NOMO-1 treated with dmso at 0.1 percent for 144 hours (cell line): ENCODE measurements at regions not wholly inside any gene's neighbourhood (a gene's known extent, or its start where the extent isn't known, plus 50 kb on each side); places are given as distances from the start of the nearest gene placed in this dataset.

Experiments used
- DNase-seq: peaks from one replicate; lab custom pipeline; 2025; ENCODE audit not compliant: unreplicated experiment; lab: John Stamatoyannopoulos, UW

GRCh38 chr3:34008836-34009809 is 210.7 kb downstream of the PDCD6IP start:
- DNase-seq: no peak

GRCh38 chr3:34011171-34012101 is 213.0 kb downstream of the PDCD6IP start:
- no peak for DNase-seq

GRCh38 chr3:34012102-34012461 is 213.7 kb downstream of the PDCD6IP start:
- no peak for DNase-seq

- no peak for DNase-seq
Observed at GRCh38 chr3:34013818-34014570, 215.6 kb downstream of the PDCD6IP start.

- no peak for DNase-seq
Observed at GRCh38 chr3:34015204-34016142, 217.0 kb downstream of the PDCD6IP start.

GRCh38 chr3:34016925-34017587 is 218.6 kb downstream of the PDCD6IP start:
- DNase-seq: peak; percentile 12

- DNase-seq: no peak
Observed at GRCh38 chr3:34017757-34018156, 219.3 kb downstream of the PDCD6IP start.

GRCh38 chr3:34019158-34019557 is 220.7 kb downstream of the PDCD6IP start:
- no peak for DNase-seq

GRCh38 chr3:34020170-34020569 is 221.7 kb downstream of the PDCD6IP start:
- no peak for DNase-seq

- DNase-seq: no peak
Observed at GRCh38 chr3:34020726-34021680, 222.6 kb downstream of the PDCD6IP start.

- DNase-seq: no peak
Observed at GRCh38 chr3:34022147-34022546, 223.7 kb downstream of the PDCD6IP start.

GRCh38 chr3:34024447-34025240 is 226.2 kb downstream of the PDCD6IP start:
- DNase-seq: no peak

GRCh38 chr3:34033839-34034238 is 235.4 kb downstream of the PDCD6IP start:
- DNase-seq: no peak

GRCh38 chr3:34034840-34035239 is 236.4 kb downstream of the PDCD6IP start:
- no peak for DNase-seq

- DNase-seq: no peak
Observed at GRCh38 chr3:34035775-34036174, 237.3 kb downstream of the PDCD6IP start.

- no peak for DNase-seq
Observed at GRCh38 chr3:34037260-34037659, 238.8 kb downstream of the PDCD6IP start.

- no peak for DNase-seq
Observed at GRCh38 chr3:34038131-34038530, 239.7 kb downstream of the PDCD6IP start.
